HL-60 (cell line): ENCODE measurements at regions not wholly inside any gene's neighbourhood (a gene's known extent, or its start where the extent isn't known, plus 50 kb on each side); places are given as distances from the start of the nearest gene placed in this dataset.

ENCODE experiments used
- CTCF ChIP-seq: IDR thresholded peaks from one replicate; pipeline ENCODE4 v1.5.1; 2011; ENCODE audit warnings: low read length, control low read depth, inconsistent platforms; ENCODE audit not compliant: insufficient read depth
- POLR2AphosphoS5 ChIP-seq: IDR thresholded peaks from 2 replicates; pipeline ENCODE4 v1.6.1; 2012; ENCODE audit warnings: low read depth
- REST ChIP-seq: IDR thresholded peaks from 2 replicates; pipeline ENCODE4 v1.6.1; 2012; ENCODE audit warnings: low read depth; ENCODE audit not compliant: insufficient replicate concordance

DNA sequence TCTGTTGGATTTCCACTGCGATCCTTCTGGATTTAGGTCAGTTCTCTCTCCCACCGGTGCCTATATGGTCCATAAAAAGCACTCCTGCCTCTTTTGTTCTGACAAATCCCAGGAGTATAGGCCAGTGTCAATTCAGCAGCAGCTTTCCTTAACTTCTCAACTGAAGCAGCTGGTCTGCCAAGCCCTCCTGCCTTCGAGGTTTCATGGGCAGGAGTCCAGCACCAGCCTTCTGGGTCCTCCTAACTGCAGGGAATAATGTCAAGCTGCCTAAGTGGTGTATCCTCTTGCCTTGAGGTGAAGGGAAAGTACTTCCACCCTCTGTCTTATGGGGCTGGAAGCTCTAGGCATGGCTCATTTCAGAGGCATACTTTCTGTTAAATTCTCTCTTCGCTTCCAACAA lies 149.4 kb upstream of the NCAM1 start:
- TF ChIP-seq CTCF: no peak
- TF ChIP-seq POLR2AphosphoS5: no peak
- no peak for TF ChIP-seq REST
